GM23248 (cell line): ENCODE measurements at regions not wholly inside any gene's neighbourhood (a gene's known extent, or its start where the extent isn't known, plus 50 kb on each side); places are given as distances from the start of the nearest gene placed in this dataset.

Experiments
- DNase-seq: peaks from one replicate; pipeline ENCODE4 v3.0.0-alpha.2; 2015
- H2AFZ ChIP-seq: fragments of 200-600 bp; sonication (generic); 2 replicates; pipeline ENCODE4 v1.6.1; 2016; ENCODE audit warnings: antibody characterized with exemption
- H3F3A ChIP-seq: fragments of 200-600 bp; sonication (generic); 2 replicates; pipeline ENCODE4 v1.6.1; 2016; ENCODE audit warnings: mild to moderate bottlenecking, antibody characterized with exemption, mixed run types; ENCODE audit not compliant: insufficient read depth
- H3K27ac ChIP-seq: fragments of 200-600 bp; sonication (generic); 2 replicates; pipeline ENCODE4 v1.5.1; 2016; ENCODE audit warnings: mild to moderate bottlenecking
- H3K27me3 ChIP-seq: fragments of 200-600 bp; sonication (generic); replicated peaks from 2 replicates; pipeline ENCODE4 v1.6.1; 2016; ENCODE audit warnings: mild to moderate bottlenecking; ENCODE audit not compliant: insufficient read depth
- H3K36me3 ChIP-seq: fragments of 200-600 bp; sonication (generic); 2 replicates; pipeline ENCODE4 v1.6.1; 2016; ENCODE audit warnings: low read depth, mild to moderate bottlenecking
- H3K4me1 ChIP-seq: fragments of 200-600 bp; sonication (generic); 2 replicates; pipeline ENCODE4 v1.6.1; 2016; ENCODE audit warnings: mild to moderate bottlenecking; ENCODE audit not compliant: insufficient read depth
- H3K4me2 ChIP-seq: fragments of 200-600 bp; sonication (generic); one replicate; pipeline ENCODE4 v1.6.1; 2016; ENCODE audit warnings: mild to moderate bottlenecking; ENCODE audit not compliant: unreplicated experiment
- H3K4me3 ChIP-seq: fragments of 200-600 bp; sonication (generic); 2 replicates; pipeline ENCODE4 v1.5.1; 2016; ENCODE audit warnings: mild to moderate bottlenecking
- H3K79me2 ChIP-seq: fragments of 200-600 bp; sonication (generic); 2 replicates; pipeline ENCODE4 v1.6.1; 2016; ENCODE audit warnings: mild to moderate bottlenecking; ENCODE audit not compliant: insufficient read depth
- H3K9ac ChIP-seq: fragments of 200-600 bp; sonication (generic); 2 replicates; pipeline ENCODE4 v1.6.1; 2016; ENCODE audit warnings: mild to moderate bottlenecking
- H3K9me2 ChIP-seq: fragments of 200-600 bp; sonication (generic); 2 replicates; pipeline ENCODE4 v1.6.1; 2016; ENCODE audit warnings: mixed run types, mild to moderate bottlenecking, moderate library complexity; ENCODE audit not compliant: insufficient read depth
- H3K9me3 ChIP-seq: fragments of 200-600 bp; sonication (generic); one replicate; pipeline ENCODE4 v1.6.1; 2017; ENCODE audit warnings: low read depth
- H4K20me1 ChIP-seq: fragments of 200-600 bp; sonication (generic); 2 replicates; pipeline ENCODE4 v1.6.0; 2016; ENCODE audit not compliant: insufficient read depth
- EZH2 ChIP-seq: fragments of 200-600 bp; sonication (generic); IDR thresholded peaks from 2 replicates; pipeline ENCODE4 v1.6.1; 2018; ENCODE audit warnings: antibody characterized with exemption, mild to moderate bottlenecking; ENCODE audit not compliant: insufficient read depth, poor library complexity, severe bottlenecking
- EZH2phosphoT487 ChIP-seq: fragments of 200-600 bp; sonication (generic); IDR thresholded peaks from 2 replicates; pipeline ENCODE4 v1.6.1; 2018; ENCODE audit warnings: antibody characterized with exemption, moderate library complexity, mild to moderate bottlenecking, low read depth; ENCODE audit not compliant: insufficient read depth
- WGBS, 2 experiments: methylation state at CpG; one replicate each; pipeline ENCODE4 v1.1.6; 2015 to 2017; ENCODE audit warnings: low lambda C conversion rate in 2 of 2, low coverage in 1 of 2; ENCODE audit errors: missing lambda C conversion rate in 2 of 2; 5-methylcytosine and 5-hydroxymethylcytosine counted together
- in situ Hi-C: fragments of 300-500 bp; cut with MboI; formaldehyde crosslinking; loops from 2 replicates; pipeline ENCODE4 v1.15.0; 2020

DNA sequence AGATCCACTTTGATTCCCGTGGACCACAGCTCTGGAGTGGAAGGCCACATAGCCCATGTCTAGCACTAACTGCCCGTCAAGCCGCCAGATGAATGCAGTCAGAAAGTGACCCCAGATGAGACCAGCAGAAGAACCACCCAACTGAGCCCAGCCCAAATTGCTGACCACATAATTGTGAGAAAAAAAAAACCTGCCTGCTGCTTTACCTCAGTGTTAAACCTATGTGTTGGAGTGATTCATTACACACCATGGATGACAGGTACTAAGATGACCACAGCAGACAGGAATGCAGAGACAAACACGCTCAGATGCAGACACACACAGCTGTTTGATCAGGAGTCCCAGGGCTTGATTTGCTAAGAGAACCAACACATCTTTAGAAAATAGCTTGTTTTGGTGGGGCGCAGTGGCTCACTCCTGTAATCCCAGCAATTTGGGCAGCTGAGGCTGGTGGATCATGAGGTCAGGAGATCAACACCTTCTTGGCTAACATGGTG, 168.1 kb upstream of the PPP2R2D start:
- Histone ChIP-seq H3K4me1 (no peaks in the 10 kb centered on the region), H3K4me3 (no peak overlapping the region), H4K20me1 (no peaks in the 10 kb centered on the region), H3K36me3 (no peaks in the 10 kb centered on the region), H3K9ac (no peak overlapping the region), H3F3A (no peaks in the 10 kb centered on the region), H3K27ac (no peak overlapping the region), H3K27me3 (no peaks in the 10 kb centered on the region), H3K4me2 (no peak overlapping the region), H3K9me2 (no peaks in the 10 kb centered on the region), H3K79me2 (no peaks in the 10 kb centered on the region), H2AFZ (no peak overlapping the region), H3K9me3 (no peaks in the 10 kb centered on the region)
- 47 to 51% methylated on average over 5 of the region's 5 CpGs for WGBS, 2 experiments
- DNase-seq, result no peak
- in situ Hi-C loops, result no loop called here
- TF ChIP-seq EZH2phosphoT487, result no peak

DNA sequence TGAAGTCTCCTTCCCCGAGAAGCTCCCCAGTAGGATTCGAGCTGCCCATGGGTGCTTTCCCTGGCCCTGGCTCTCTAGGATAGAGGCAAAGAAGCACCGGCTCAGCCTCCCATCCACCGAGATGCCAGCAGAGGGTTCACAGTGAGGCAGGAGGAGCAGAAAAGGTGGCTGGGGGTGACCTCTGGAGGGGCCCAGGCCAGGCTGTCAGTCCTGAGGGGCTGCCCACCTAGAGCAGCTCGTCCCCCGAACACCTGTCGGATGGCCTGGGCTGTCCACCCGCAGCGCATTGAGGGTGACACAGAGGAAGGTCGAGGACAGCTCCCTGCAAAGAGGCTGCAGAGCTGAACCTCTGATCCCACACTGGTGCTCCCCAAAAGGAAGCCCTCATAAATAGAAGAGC, 167.2 kb upstream of the PPP2R2D start:
- WGBS, 2 experiments, result 51 to 53% methylated on average over 10 of the region's 10 CpGs
- no peak for TF ChIP-seq EZH2phosphoT487
- TF ChIP-seq EZH2, result no peak
- Histone ChIP-seq H3K4me1 (no peaks in the 10 kb centered on the region), H2AFZ (no peak overlapping the region), H3K79me2 (no peaks in the 10 kb centered on the region), H3F3A (no peaks in the 10 kb centered on the region), H3K36me3 (no peaks in the 10 kb centered on the region), H3K9me2 (no peaks in the 10 kb centered on the region), H4K20me1 (no peaks in the 10 kb centered on the region), H3K4me2 (no peak overlapping the region), H3K9ac (no peak overlapping the region), H3K27me3 (no peaks in the 10 kb centered on the region), H3K27ac (no peak overlapping the region), H3K4me3 (no peak overlapping the region), H3K9me3 (no peaks in the 10 kb centered on the region)
- in situ Hi-C loops, result no loop called here
- DNase-seq, result no peak

DNA sequence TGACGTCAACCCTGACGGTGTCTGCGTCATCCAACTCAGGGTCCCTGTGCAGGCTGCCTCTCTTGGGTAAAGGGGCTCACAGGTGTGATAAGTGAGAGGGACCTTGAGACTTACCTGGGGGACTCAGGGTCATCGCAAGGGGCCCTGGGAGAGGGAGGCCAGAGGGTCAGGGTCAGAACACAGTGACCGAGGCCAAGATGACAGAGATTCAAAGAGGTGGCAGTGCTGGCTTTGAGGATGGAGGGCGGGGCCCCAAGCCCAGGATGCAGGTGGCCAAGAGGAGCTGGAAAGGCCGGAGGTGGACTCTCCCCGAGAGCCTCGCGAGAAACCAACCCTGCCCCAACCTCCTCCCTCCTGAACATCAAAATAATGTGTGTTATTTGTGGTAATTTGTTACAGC, 165.2 kb upstream of the PPP2R2D start:
- no peaks in the 10 kb centered on the region for H3F3A ChIP-seq
- no peaks in the 10 kb centered on the region for H4K20me1 ChIP-seq
- 37% methylated on average over 8 to 10 of the region's 10 CpGs for WGBS, 2 experiments
- no peaks in the 10 kb centered on the region for H3K27me3 ChIP-seq
- no peak for DNase-seq
- H2AFZ ChIP-seq, result no peak overlapping the region
- H3K9me2 ChIP-seq, result no peaks in the 10 kb centered on the region
- no peaks in the 10 kb centered on the region for H3K9me3 ChIP-seq
- H3K4me1 ChIP-seq, result no peaks in the 10 kb centered on the region
- in situ Hi-C loops, result no loop called here
- no peak overlapping the region for H3K27ac ChIP-seq
- no peak overlapping the region for H3K9ac ChIP-seq
- H3K36me3 ChIP-seq, result no peaks in the 10 kb centered on the region
- TF ChIP-seq EZH2phosphoT487, result no peak
- TF ChIP-seq EZH2, result no peak
- no peak overlapping the region for H3K4me2 ChIP-seq
- no peak overlapping the region for H3K4me3 ChIP-seq
- H3K79me2 ChIP-seq, result no peaks in the 10 kb centered on the region

DNA sequence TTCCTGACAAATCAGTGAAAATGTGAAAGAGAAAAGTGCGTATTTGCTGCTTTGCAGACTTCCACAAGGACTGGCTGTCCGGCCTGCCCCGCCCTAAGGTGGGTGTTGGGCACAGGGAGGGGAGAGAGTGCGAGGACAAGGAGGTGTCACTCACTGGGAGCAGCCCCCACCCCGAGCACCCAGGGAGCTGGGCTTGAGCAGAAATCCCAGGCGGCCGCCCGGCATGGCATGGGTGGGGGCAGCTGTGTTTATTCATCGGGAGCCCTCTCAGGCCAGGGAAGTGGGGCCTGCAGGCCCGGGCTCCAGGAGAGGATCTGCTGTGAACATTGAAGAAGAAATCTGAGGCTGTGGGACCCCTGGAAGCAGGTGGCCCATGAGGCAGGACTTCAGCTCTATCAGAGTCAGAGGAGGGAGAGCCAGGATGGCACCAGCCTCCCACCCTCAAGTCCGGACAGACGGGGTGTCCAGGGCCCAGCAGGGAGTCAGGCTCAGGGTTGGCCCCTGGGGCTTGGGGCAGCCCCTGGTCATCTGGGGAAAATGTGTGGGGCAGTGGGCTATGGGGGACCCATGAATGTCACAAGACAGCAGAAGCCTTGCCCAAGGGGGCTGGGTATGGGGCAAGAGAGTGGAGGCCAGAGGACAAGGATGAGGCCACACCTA, 164.4 kb upstream of the PPP2R2D start:
- Histone ChIP-seq H3K4me3 (no peak overlapping the region), H3K79me2 (no peaks in the 10 kb centered on the region), H3K27me3 (no peaks in the 10 kb centered on the region), H3K9ac (no peak overlapping the region), H3F3A (no peaks in the 10 kb centered on the region), H4K20me1 (no peaks in the 10 kb centered on the region), H3K36me3 (no peaks in the 10 kb centered on the region), H3K27ac (no peak overlapping the region), H3K4me1 (no peaks in the 10 kb centered on the region), H3K9me3 (no peaks in the 10 kb centered on the region), H3K9me2 (no peaks in the 10 kb centered on the region), H2AFZ (no peak overlapping the region), H3K4me2 (no peak overlapping the region)
- TF ChIP-seq EZH2 (no peak), EZH2phosphoT487 (no peak)
- no peak for DNase-seq
- 42 to 50% methylated on average over 12 of the region's 12 CpGs for WGBS, 2 experiments
- in situ Hi-C loops, result no loop called here
